ENCODE measurements at regions not wholly inside any gene's neighbourhood (a gene's known extent, or its start where the extent isn't known, plus 50 kb on each side); places are given as distances from the start of the nearest gene placed in this dataset.

- Histone ChIP-seq H3K4me3 (ENCODE audit: low read length, poor library complexity, severe bottlenecking) (no peak overlapping the region), H2AFZ (ENCODE audit: low read length) (no peak overlapping the region), H3F3A (ENCODE audit: low read depth) (no peaks in the 10 kb centered on the region), H4K20me1 (ENCODE audit: insufficient read depth, low read length, poor library complexity, severe bottlenecking) (no peaks in the 10 kb centered on the region), H3K4me2 (ENCODE audit: low read depth, low read length, poor library complexity, severe bottlenecking) (no peak overlapping the region), H3K9me2 (replicated peaks; ENCODE audit: low read depth, low read length) (no peaks in the 10 kb centered on the region), H3K9me3 (ENCODE audit: insufficient read depth, low read depth, low read length) (no peaks in the 10 kb centered on the region), H3K4me1 (ENCODE audit: insufficient read depth, low read length, poor library complexity, severe bottlenecking) (peaks cover 6% of the 10 kb centered on the region), H3K79me2 (ENCODE audit: insufficient read depth, low read length) (no peaks in the 10 kb centered on the region), H3K27me3 (ENCODE audit: insufficient read depth, low read length, poor library complexity, severe bottlenecking) (no peaks in the 10 kb centered on the region), H3K9ac (ENCODE audit: low read depth, low read length, poor library complexity, severe bottlenecking) (no peak overlapping the region), H3K36me3 (ENCODE audit: insufficient read depth, low read length) (no peaks in the 10 kb centered on the region)
- TF ChIP-seq CTCF (conservative IDR thresholded peaks at IDR 0.05; ENCODE audit: low read length) (no peak), EZH2phosphoT487 (IDR thresholded peaks at IDR 0.05; ENCODE audit: borderline replicate concordance) (no peak)
Observed at GRCh38 chr2:47269316-47270232, 93.3 kb upstream of the CALM2 start.

- no peaks in the 10 kb centered on the region for H4K20me1 ChIP-seq (ENCODE audit: insufficient read depth, low read length, poor library complexity, severe bottlenecking)
- H3F3A ChIP-seq (ENCODE audit: low read depth): no peaks in the 10 kb centered on the region
- H3K27me3 ChIP-seq (ENCODE audit: insufficient read depth, low read length, poor library complexity, severe bottlenecking): peaks cover 7% of the 10 kb centered on the region
- H2AFZ ChIP-seq (ENCODE audit: low read length): no peak overlapping the region
- no peak overlapping the region for H3K9ac ChIP-seq (ENCODE audit: low read depth, low read length, poor library complexity, severe bottlenecking)
- H3K36me3 ChIP-seq (ENCODE audit: insufficient read depth, low read length): no peaks in the 10 kb centered on the region
- H3K9me3 ChIP-seq (ENCODE audit: insufficient read depth, low read depth, low read length): no peaks in the 10 kb centered on the region
- TF ChIP-seq CTCF (conservative IDR thresholded peaks at IDR 0.05; ENCODE audit: low read length) (no peak), EZH2phosphoT487 (IDR thresholded peaks at IDR 0.05; ENCODE audit: borderline replicate concordance) (no peak)
- no peak overlapping the region for H3K4me2 ChIP-seq (ENCODE audit: low read depth, low read length, poor library complexity, severe bottlenecking)
- peaks cover 6% of the 10 kb centered on the region for H3K4me1 ChIP-seq (ENCODE audit: insufficient read depth, low read length, poor library complexity, severe bottlenecking)
- no peaks in the 10 kb centered on the region for H3K9me2 ChIP-seq (replicated peaks; ENCODE audit: low read depth, low read length)
- H3K79me2 ChIP-seq (ENCODE audit: insufficient read depth, low read length): no peaks in the 10 kb centered on the region
- no peak overlapping the region for H3K4me3 ChIP-seq (ENCODE audit: low read length, poor library complexity, severe bottlenecking)
Observed at GRCh38 chr2:47267711-47268086, 91.4 kb upstream of the CALM2 start.

- Histone ChIP-seq H2AFZ (ENCODE audit: low read length) (no peak overlapping the region), H3K27me3 (ENCODE audit: insufficient read depth, low read length, poor library complexity, severe bottlenecking) (peaks cover 7% of the 10 kb centered on the region), H3F3A (ENCODE audit: low read depth) (no peaks in the 10 kb centered on the region), H3K9me2 (replicated peaks; ENCODE audit: low read depth, low read length) (no peaks in the 10 kb centered on the region), H3K4me1 (ENCODE audit: insufficient read depth, low read length, poor library complexity, severe bottlenecking) (peaks cover 4% of the 10 kb centered on the region), H3K79me2 (ENCODE audit: insufficient read depth, low read length) (no peaks in the 10 kb centered on the region), H3K9me3 (ENCODE audit: insufficient read depth, low read depth, low read length) (no peaks in the 10 kb centered on the region), H3K36me3 (ENCODE audit: insufficient read depth, low read length) (no peaks in the 10 kb centered on the region), H3K4me3 (ENCODE audit: low read length, poor library complexity, severe bottlenecking) (no peak overlapping the region), H3K9ac (ENCODE audit: low read depth, low read length, poor library complexity, severe bottlenecking) (no peak overlapping the region), H4K20me1 (ENCODE audit: insufficient read depth, low read length, poor library complexity, severe bottlenecking) (no peaks in the 10 kb centered on the region), H3K4me2 (ENCODE audit: low read depth, low read length, poor library complexity, severe bottlenecking) (no peak overlapping the region)
- no peak for TF ChIP-seq EZH2phosphoT487 (IDR thresholded peaks at IDR 0.05; ENCODE audit: borderline replicate concordance)
- no peak for TF ChIP-seq CTCF (conservative IDR thresholded peaks at IDR 0.05; ENCODE audit: low read length)
Observed at GRCh38 chr2:47266939-47267710, 90.8 kb upstream of the CALM2 start.
